ENCODE measurements at regions not wholly inside any gene's neighbourhood (a gene's known extent, or its start where the extent isn't known, plus 50 kb on each side); places are given as distances from the start of the nearest gene placed in this dataset.

- no peak for DNase-seq (ENCODE audit: low read depth)
Observed at GRCh38 chr10:53749439-53749838, 976.9 kb upstream of the MBL2 start.

GRCh38 chr10:53748319-53748718, 975.7 kb upstream of the MBL2 start:
- DNase-seq (ENCODE audit: low read depth) = no peak

GRCh38 chr10:53744746-53745145, 972.2 kb upstream of the MBL2 start:
- no peak for DNase-seq (ENCODE audit: low read depth)

DNA sequence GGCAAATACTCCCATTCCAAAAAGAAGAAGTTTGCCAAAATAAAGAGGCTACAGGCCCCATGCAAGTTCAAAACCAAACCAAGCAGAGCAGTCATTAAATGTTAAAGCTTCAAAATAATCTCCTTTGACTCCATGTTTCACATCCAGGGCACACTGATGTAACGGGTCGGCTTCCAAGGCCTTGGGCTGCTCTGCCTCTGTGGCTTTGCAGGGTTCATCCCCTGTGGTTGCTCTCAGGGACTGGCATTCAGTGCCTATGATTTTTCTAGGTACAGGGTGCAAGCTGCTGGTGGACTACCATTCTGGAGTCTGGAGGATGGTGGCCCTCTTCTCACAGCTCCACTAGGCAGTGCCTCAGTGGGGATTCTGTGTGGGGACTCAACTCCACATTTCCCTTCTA, 971.6 kb upstream of the MBL2 start:
- DNase-seq (ENCODE audit: low read depth) = no peak

GRCh38 chr10:53737132-53737531, 964.5 kb upstream of the MBL2 start:
- no peak for DNase-seq (ENCODE audit: low read depth)

GRCh38 chr10:53726921-53727320, 954.3 kb upstream of the MBL2 start:
- no peak for DNase-seq (ENCODE audit: low read depth)

DNA sequence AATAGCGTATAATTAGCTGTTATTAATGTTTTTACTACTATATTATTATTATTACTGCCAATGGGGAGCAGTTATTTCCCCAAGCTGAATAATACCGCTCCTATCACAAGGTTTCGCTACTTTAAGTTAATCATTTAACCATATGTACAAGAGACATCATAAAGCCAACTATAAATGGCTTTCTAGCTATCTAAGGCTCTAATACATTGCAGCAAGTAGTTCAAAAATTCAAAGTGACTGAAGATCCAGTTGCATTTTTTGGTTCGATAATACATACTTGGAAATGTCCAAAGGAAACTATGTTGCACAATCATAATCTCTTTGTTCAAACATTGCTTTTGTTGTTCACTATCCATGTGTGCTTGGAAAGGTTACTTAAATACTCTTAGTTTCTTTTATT, 952.0 kb upstream of the MBL2 start:
- no peak for DNase-seq (ENCODE audit: low read depth)

DNA sequence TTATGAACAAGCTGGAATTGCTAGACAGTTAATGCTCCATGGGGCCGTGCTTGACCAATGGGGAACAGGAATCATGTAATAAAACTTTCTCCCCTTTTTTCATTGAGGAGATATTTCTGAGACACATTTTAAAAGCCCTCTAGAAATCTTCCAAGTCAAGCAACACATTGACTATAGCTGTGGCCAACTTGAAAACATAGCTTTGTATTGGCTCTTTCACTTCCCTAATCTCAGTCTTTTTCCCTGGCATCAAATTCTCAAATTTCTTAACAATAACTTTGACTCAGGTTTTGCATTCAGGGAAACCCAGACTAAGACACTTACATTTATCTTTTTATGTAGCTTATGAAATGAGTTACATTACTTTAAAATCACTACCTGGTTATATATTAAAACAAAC, 947.1 kb upstream of the MBL2 start:
- no peak for DNase-seq (ENCODE audit: low read depth)

DNA sequence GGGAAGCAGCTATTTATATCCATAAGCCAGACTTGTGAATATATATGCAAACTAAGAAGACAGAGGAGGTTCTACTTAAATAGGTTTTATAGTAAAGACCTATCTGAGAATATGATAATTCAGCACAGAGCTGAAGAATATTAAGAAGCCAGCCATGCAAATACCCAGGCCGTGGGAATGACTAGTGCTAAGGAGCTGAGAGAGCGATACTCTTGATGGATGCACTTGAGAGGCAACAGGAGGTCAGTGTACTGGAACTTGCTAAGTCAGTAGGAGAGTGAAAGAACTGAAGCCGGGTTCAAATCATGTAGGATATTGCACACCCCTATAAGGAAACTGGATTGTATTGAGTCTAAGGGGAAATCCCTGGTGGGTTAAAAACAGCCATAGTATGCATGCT, 943.6 kb upstream of the MBL2 start:
- DNase-seq (ENCODE audit: low read depth) = no peak

GRCh38 chr10:53713431-53713830, 940.8 kb upstream of the MBL2 start:
- DNase-seq (ENCODE audit: low read depth) = no peak

GRCh38 chr10:53702489-53702888, 929.9 kb upstream of the MBL2 start:
- DNase-seq (ENCODE audit: low read depth) = no peak

- no peak for DNase-seq (ENCODE audit: low read depth)
Observed at GRCh38 chr10:53701213-53701612, 928.6 kb upstream of the MBL2 start.

DNA sequence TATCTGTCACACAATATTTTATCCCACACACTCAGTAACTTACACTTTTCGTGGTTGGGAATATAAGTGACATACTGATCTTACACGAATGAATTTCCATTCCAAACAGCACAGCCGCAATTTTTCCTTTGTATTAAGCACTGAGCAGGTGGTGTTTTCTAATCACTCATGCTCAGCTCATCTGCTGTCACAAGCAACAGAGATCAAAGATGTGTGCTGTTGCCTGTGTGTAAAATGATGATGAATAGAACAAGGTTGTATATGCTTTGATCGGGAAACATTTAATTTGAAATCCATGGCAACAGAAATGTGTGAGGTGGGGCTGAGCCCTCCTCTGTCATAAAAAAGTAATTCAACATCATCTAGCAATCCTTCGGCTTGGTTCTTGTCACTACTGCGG, 927.7 kb upstream of the MBL2 start:
- DNase-seq (ENCODE audit: low read depth) = no peak

- no peak for DNase-seq (ENCODE audit: low read depth)
Observed at GRCh38 chr10:53699684-53700083, 927.1 kb upstream of the MBL2 start.

GRCh38 chr10:53699231-53699630, 926.6 kb upstream of the MBL2 start:
- no peak for DNase-seq (ENCODE audit: low read depth)

DNA sequence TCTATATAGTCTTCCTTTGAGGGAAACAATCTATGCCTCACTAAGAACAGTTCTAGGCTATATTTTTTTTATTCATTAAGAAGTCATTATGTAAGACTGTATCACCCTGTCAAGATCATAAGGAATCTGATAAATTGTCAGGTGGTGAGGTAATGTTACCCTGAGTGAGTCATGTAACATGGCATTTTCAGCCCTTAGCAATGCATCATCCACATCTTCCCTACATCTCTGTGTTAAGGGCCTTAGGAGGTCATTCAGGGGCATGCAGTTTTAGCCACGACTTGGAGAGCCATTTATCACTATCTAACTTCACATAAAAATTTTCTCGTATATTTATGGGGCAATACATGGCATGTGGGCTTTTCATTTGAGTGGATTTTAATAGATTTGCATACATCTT, 924.5 kb upstream of the MBL2 start:
- peak; percentile 10 for DNase-seq (ENCODE audit: low read depth)

DNA sequence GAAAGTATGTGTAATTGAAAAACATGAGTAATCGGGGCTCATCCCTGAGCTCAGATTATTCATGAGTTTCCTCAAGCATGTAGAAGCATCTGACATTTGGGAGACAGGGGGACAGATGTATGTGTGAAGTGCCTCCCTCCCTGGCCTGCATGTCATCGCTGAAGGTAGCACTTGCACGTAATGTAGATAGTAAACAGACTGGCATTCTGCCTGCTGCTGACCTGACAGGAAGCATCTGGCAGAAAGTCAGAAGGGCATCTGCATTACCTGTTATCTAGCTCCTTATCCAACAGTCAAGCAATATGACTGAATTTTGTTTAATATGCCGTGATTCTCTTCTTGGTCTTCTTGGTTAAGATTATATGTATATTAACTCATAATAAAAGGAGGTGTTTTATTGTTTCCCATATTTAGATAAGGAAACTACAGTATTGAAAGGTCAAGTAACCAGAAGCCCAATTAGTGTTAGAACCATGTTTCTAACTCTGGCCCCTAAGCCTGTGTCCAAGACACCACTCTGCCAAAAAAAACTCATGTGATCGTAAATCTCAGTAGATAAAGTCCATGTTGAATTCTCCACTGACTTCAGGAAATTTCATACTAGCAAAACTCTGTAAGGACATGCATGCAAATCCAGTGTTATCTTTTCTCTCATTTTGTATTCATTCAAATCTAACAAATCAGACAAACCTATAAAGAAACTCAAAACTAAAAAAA, 918.1 kb upstream of the MBL2 start:
- DNase-seq (ENCODE audit: low read depth) = no peak

DNA sequence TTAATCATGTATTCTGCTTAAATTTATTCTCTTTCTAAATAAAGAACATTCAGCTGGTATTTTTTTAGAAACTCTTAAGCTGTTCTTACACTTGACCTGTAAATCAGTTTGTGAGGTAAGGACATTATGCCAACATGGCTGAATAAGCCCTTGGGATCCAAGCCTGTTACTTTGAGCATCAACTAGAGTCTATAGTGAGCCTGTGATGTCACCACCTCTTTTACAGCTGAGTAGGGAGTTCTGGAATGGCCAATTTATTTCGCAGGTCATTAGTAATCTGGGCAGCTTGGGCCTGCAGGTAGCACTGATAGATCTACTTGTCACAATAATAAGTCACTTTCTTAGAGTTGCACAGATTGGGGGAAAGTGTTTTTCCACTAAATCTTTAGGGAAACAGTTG, 915.2 kb upstream of the MBL2 start:
- no peak for DNase-seq (ENCODE audit: low read depth)

DNA sequence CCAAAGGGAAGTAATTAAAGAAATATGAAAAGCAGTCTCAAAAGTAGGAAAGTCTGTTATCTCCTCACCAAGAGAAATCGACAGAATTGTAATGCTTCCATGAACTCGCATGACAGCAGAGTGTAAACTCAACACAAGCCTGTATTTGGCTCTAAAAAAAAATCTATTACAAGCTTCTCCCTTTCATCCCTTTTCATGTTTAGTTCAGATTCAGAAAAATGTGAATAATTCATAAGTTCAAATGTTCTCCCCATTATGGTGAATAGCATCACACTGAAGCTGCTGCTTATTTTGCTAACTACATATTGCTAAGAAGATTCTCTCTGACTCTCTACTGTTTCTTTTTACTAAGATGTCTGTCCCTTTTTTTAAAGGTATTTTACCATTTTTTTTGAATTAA, 910.3 kb upstream of the MBL2 start:
- DNase-seq (ENCODE audit: low read depth) = no peak

- no peak for DNase-seq (ENCODE audit: low read depth)
Observed at GRCh38 chr10:53682458-53682857, 909.9 kb upstream of the MBL2 start.

DNA sequence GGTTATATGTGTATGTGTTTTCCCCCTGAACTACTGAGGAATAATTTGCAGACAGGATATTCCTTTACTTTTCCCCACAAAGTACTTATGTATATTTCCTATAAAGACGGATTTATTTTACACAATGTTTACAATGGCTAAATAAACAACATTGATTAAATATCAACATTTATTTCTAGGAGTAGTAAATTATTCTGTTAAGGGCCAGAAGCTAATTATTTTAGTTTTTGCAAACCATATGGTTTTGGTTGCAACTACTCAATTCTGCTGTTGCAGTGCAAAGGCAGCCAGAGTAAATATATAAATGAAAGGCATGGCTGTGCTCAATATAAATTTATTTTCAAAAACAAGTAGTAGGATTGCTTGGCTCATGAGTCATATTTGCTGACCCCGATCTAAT, 907.1 kb upstream of the MBL2 start:
- no peak for DNase-seq (ENCODE audit: low read depth)

- DNase-seq (ENCODE audit: low read depth) = no peak
Observed at GRCh38 chr10:53675177-53675576, 902.6 kb upstream of the MBL2 start.

- no peak for DNase-seq (ENCODE audit: low read depth)
Observed at GRCh38 chr10:53667063-53667462, 894.5 kb upstream of the MBL2 start.

GRCh38 chr10:53664282-53665019, 891.9 kb upstream of the MBL2 start:
- peak; percentile 0 for DNase-seq (ENCODE audit: low read depth)

All from iris pigment epithelial cell (primary cell).